SK-N-SH (cell line): ENCODE measurements at regions not wholly inside any gene's neighbourhood (a gene's known extent, or its start where the extent isn't known, plus 50 kb on each side); places are given as distances from the start of the nearest gene placed in this dataset.

Experiments
- CTCF ChIA-PET: fragments of 300-600, 350-600 bp; formaldehyde crosslinking; extraction: SDS; loops from one replicate; lab custom pipeline; 2021; lab: Yijun Ruan, JAX
- POLR2A ChIA-PET: fragments of 350-600 bp; sonication (Branson Sonifier 250); formaldehyde crosslinking; extraction: SDS; loops from one replicate; lab custom pipeline; 2020; ENCODE audit warnings: antibody characterized with exemption, inconsistent platforms; lab: Yijun Ruan, JAX
- DNase-seq: peaks from one replicate; pipeline ENCODE4 v3.0.0; 2012
- H2AFZ ChIP-seq: fragments of 200-600 bp; sonication (generic); 2 replicates; pipeline ENCODE4 v1.8.1; 2016; ENCODE audit warnings: antibody characterized with exemption, mild to moderate bottlenecking, low read depth
- H3F3A ChIP-seq: fragments of 200-600 bp; sonication (generic); replicated peaks from 2 replicates; pipeline ENCODE3; 2016; ENCODE audit warnings: antibody characterized with exemption, mild to moderate bottlenecking; ENCODE audit not compliant: insufficient read depth
- H3K27ac ChIP-seq, 2 experiments: fragments of 200-500 bp in 1 of 2; fragments of 200-600 bp in 1 of 2; sonication (Bioruptor generic) in 1 of 2; sonication (generic), shearing (Covaris generic) in 1 of 2; 2 replicates each; pipeline versions ENCODE4 v1.5.1 to v1.6.1; 2014 to 2016; ENCODE audit warnings: low read depth in 2 of 2, inconsistent platforms in 1 of 2, low read length in 1 of 2, mild to moderate bottlenecking in 1 of 2, mixed read lengths in 1 of 2
- H3K27me3 ChIP-seq: fragments of 200-600 bp; sonication (generic), shearing (Covaris generic); 2 replicates; pipeline ENCODE4 v1.6.1; 2016; ENCODE audit warnings: mixed run types; ENCODE audit not compliant: insufficient read depth
- H3K36me3 ChIP-seq, 2 experiments: fragments of 200-500 bp in 1 of 2; fragments of 200-600 bp in 1 of 2; sonication (Bioruptor generic) in 1 of 2; sonication (generic) in 1 of 2; replicated peaks in 1 of 2; 2 replicates each; pipeline versions ENCODE3 to v1.5.1; 2014 to 2016; ENCODE audit warnings: low read length in 1 of 2, mild to moderate bottlenecking in 1 of 2; ENCODE audit not compliant: insufficient read depth in 2 of 2, control insufficient read depth in 1 of 2
- H3K4me1 ChIP-seq, 2 experiments: fragments of 200-500 bp in 1 of 2; fragments of 200-600 bp in 1 of 2; sonication (Bioruptor generic) in 1 of 2; sonication (generic), shearing (Covaris generic) in 1 of 2; 2 replicates each; pipeline versions ENCODE4 v1.5.1 to v1.6.1; 2014 to 2016; ENCODE audit warnings: low read depth in 1 of 2, low read length in 1 of 2, mixed run types in 1 of 2; ENCODE audit not compliant: insufficient read depth in 2 of 2, control insufficient read depth in 1 of 2
- H3K4me2 ChIP-seq: fragments of 200-600 bp; sonication (generic), shearing (Covaris generic); 2 replicates; pipeline ENCODE4 v1.6.1; 2017; ENCODE audit warnings: mixed run types
- H3K4me3 ChIP-seq, 2 experiments: fragments of 200-500 bp in 1 of 2; fragments of 200-600 bp in 1 of 2; sonication (Bioruptor generic) in 1 of 2; sonication (generic), shearing (Covaris generic) in 1 of 2; 2 replicates each; pipeline versions ENCODE4 v1.5.1 to v1.8.1; 2014 to 2016; ENCODE audit warnings: low read depth in 2 of 2, inconsistent platforms in 1 of 2, low read length in 1 of 2, mild to moderate bottlenecking in 1 of 2, mixed read lengths in 1 of 2, moderate library complexity in 1 of 2
- H3K79me2 ChIP-seq: fragments of 200-600 bp; sonication (generic); 2 replicates; pipeline ENCODE4 v1.8.1; 2017; ENCODE audit warnings: mild to moderate bottlenecking; ENCODE audit not compliant: insufficient read depth
- H3K9ac ChIP-seq: fragments of 200-600 bp; sonication (generic); 2 replicates; pipeline ENCODE4 v1.6.1; 2017; ENCODE audit warnings: mixed run types
- H3K9me2 ChIP-seq: fragments of 200-600 bp; sonication (generic); 2 replicates; pipeline ENCODE4 v1.6.1; 2017; ENCODE audit warnings: mixed run types
- H3K9me3 ChIP-seq: fragments of 200-600 bp; sonication (generic); 2 replicates; pipeline ENCODE4 v1.6.1; 2017; ENCODE audit warnings: mixed run types, mild to moderate bottlenecking, moderate library complexity
- H4K20me1 ChIP-seq: fragments of 200-600 bp; sonication (generic); 2 replicates; pipeline ENCODE4 v1.6.1; 2017; ENCODE audit warnings: mild to moderate bottlenecking, mixed run types; ENCODE audit not compliant: insufficient read depth
- CHD2 ChIP-seq: fragments of 150-350 bp; IDR thresholded peaks from 2 replicates; pipeline ENCODE4 v1.6.1; 2018; ENCODE audit warnings: low read length; ENCODE audit not compliant: partially characterized antibody
- EZH2phosphoT487 ChIP-seq: fragments of 200-600 bp; sonication (generic); IDR thresholded peaks from 2 replicates; pipeline ENCODE4 v1.6.1; 2017; ENCODE audit warnings: low read depth, mixed run types, mild to moderate bottlenecking, antibody characterized with exemption, moderate library complexity, borderline replicate concordance
- GATA2 ChIP-seq: sonication (generic); formaldehyde crosslinking; IDR thresholded peaks from 2 replicates; pipeline ENCODE4 v1.5.0; 2020; ENCODE audit warnings: mild to moderate bottlenecking, missing genetic modification reagents
- IRF3 ChIP-seq: fragments of 150-350 bp; IDR thresholded peaks from 2 replicates; pipeline ENCODE4 v1.6.1; 2016; ENCODE audit warnings: mild to moderate bottlenecking, low read depth, low read length
- MAX ChIP-seq: IDR thresholded peaks from 2 replicates; pipeline ENCODE4 v1.4.0; 2012; ENCODE audit warnings: low read depth
- MEF2A ChIP-seq: IDR thresholded peaks from 2 replicates; pipeline ENCODE4 v1.4.0; 2012; ENCODE audit warnings: low read depth, borderline replicate concordance
- NFIC ChIP-seq: IDR thresholded peaks from 2 replicates; pipeline ENCODE4 v1.4.0; 2012; ENCODE audit warnings: borderline replicate concordance
- NRF1 ChIP-seq: IDR thresholded peaks from 2 replicates; pipeline ENCODE4 v1.6.1; 2012; ENCODE audit warnings: low read depth, mild to moderate bottlenecking, low read length
- PBX3 ChIP-seq: IDR thresholded peaks from 2 replicates; pipeline ENCODE4; 2012
- RXRA ChIP-seq: IDR thresholded peaks from 2 replicates; pipeline ENCODE4 v1.4.0; 2012; ENCODE audit warnings: low read depth, mild to moderate bottlenecking, borderline replicate concordance
- SMC3 ChIP-seq: IDR thresholded peaks from 2 replicates; pipeline ENCODE4 v1.6.1; 2012; ENCODE audit warnings: low read depth, low read length, improper control_type of control experiment
- TAF1 ChIP-seq: IDR thresholded peaks from 2 replicates; pipeline ENCODE4 v1.6.1; 2012; ENCODE audit warnings: low read depth, mild to moderate bottlenecking, low read length, moderate library complexity, borderline replicate concordance
- TCF12 ChIP-seq: IDR thresholded peaks from 2 replicates; pipeline ENCODE4 v1.4.0; 2012
- USF2 ChIP-seq: fragments of 150-350 bp; IDR thresholded peaks from 2 replicates; pipeline ENCODE4 v1.6.1; 2017; ENCODE audit warnings: antibody characterized with exemption, low read length, low read depth, borderline replicate concordance
- WGBS: methylation state at CpG from one replicate; pipeline ENCODE4 v1.1.6; 2017; ENCODE audit warnings: low lambda C conversion rate; 5-methylcytosine and 5-hydroxymethylcytosine counted together

GRCh38 chr2:37543999-37544557, 127.4 kb downstream of the CDC42EP3 start:
- POLR2A ChIA-PET = no interaction called here

More at GRCh38 chr2:37543999-37544557, 127.4 kb downstream of the CDC42EP3 start:
- CTCF ChIA-PET = no interaction called here
- Histone ChIP-seq H3K4me1 (peaks cover 0 to 16% of the 10 kb centered on the region in 2 experiments; a peak in 2 of 4 replicates), H3K79me2 (no peaks in the 10 kb centered on the region), H3K27ac (no peak overlapping the region), H3K9ac (no peak overlapping the region), H3K36me3 (no peaks in the 10 kb centered on the region), H2AFZ (no peak overlapping the region), H3K27me3 (no peaks in the 10 kb centered on the region), H3K9me3 (no peaks in the 10 kb centered on the region), H3K4me3 (no peak overlapping the region), H4K20me1 (no peaks in the 10 kb centered on the region), H3K9me2 (no peaks in the 10 kb centered on the region), H3K4me2 (no peak overlapping the region), H3F3A (no peaks in the 10 kb centered on the region)
- DNase-seq = no peak
- 95% methylated on average over 4 of the region's 4 CpGs for WGBS
- TF ChIP-seq RXRA = no peak
- no peak for TF ChIP-seq NRF1
- TF ChIP-seq NFIC = no peak
- TF ChIP-seq SMC3 = no peak
- TF ChIP-seq MAX = no peak
- TF ChIP-seq USF2 = no peak
- no peak for TF ChIP-seq CHD2
- TF ChIP-seq GATA2 = no peak
- TF ChIP-seq PBX3 = no peak
- TF ChIP-seq IRF3 = no peak
- no peak for TF ChIP-seq TAF1
- TF ChIP-seq TCF12 = no peak
- no peak for TF ChIP-seq MEF2A
- TF ChIP-seq EZH2phosphoT487 = no peak
